CD14-positive monocyte (primary cell): ENCODE measurements at regions not wholly inside any gene's neighbourhood (a gene's known extent, or its start where the extent isn't known, plus 50 kb on each side); places are given as distances from the start of the nearest gene placed in this dataset.

Experiments
- DNase-seq, 3 donors: peaks; one replicate each; pipeline ENCODE4 v3.0.0-alpha.2; 2011 to 2022
- H2AFZ ChIP-seq: 2 replicates; pipeline ENCODE4 v1.6.0; 2012; ENCODE audit warnings: mild to moderate bottlenecking, low read depth, low read length, inconsistent platforms; ENCODE audit not compliant: insufficient read depth, poor library complexity, severe bottlenecking
- H3K27ac ChIP-seq, 2 donors: 1 replicate in 1 of 2; 2 replicates in 1 of 2; pipeline ENCODE4 v1.5.1; 2012 to 2013; ENCODE audit warnings: low read length in 2 of 2, control low read depth in 1 of 2, inconsistent platforms in 1 of 2, low read depth in 1 of 2, mild to moderate bottlenecking in 1 of 2
- H3K27me3 ChIP-seq, 2 donors: one replicate each; pipeline versions ENCODE4 v1.6.0 to v1.6.1; 2011 to 2013; ENCODE audit warnings: low read length in 2 of 2; ENCODE audit not compliant: control insufficient read depth in 2 of 2, insufficient read depth in 2 of 2
- H3K36me3 ChIP-seq, 2 donors: replicated peaks in 1 of 2; 1 replicate in 1 of 2; 2 replicates in 1 of 2; pipeline versions ENCODE4 v1.5.1 to v1.6.1; 2012 to 2013; ENCODE audit warnings: low read length in 2 of 2, control low read depth in 1 of 2, inconsistent platforms in 1 of 2, mild to moderate bottlenecking in 1 of 2; ENCODE audit not compliant: insufficient read depth in 2 of 2, control insufficient read depth in 1 of 2
- H3K4me1 ChIP-seq, 2 donors: 1 replicate in 1 of 2; 2 replicates in 1 of 2; pipeline versions ENCODE4 v1.5.1 to v1.6.1; 2012 to 2013; ENCODE audit warnings: low read length in 2 of 2, control low read depth in 1 of 2, inconsistent platforms in 1 of 2, mild to moderate bottlenecking in 1 of 2, moderate library complexity in 1 of 2; ENCODE audit not compliant: insufficient read depth in 2 of 2, control insufficient read depth in 1 of 2
- H3K4me2 ChIP-seq: replicated peaks from 2 replicates; pipeline ENCODE3; 2012; ENCODE audit warnings: low read length, moderate library complexity, mild to moderate bottlenecking; ENCODE audit not compliant: poor library complexity, severe bottlenecking; ENCODE audit errors: extremely low read depth
- H3K4me3 ChIP-seq, 3 experiments: fragments of 200-600 bp in 1 of 3; sonication (generic) in 1 of 3; replicated peaks in 1 of 3; 1 replicate in 2 of 3; 2 replicates in 1 of 3; pipeline ENCODE4 v1.5.1; 2011 to 2013; ENCODE audit warnings: low read length in 3 of 3, mild to moderate bottlenecking in 3 of 3, control low read depth in 2 of 3, low read depth in 2 of 3, inconsistent platforms in 1 of 3, moderate library complexity in 1 of 3
- H3K79me2 ChIP-seq: 2 replicates; pipeline ENCODE4 v1.6.0; 2012; ENCODE audit warnings: mild to moderate bottlenecking, control low read depth, inconsistent platforms, low read length, moderate library complexity; ENCODE audit not compliant: insufficient read depth
- H3K9ac ChIP-seq: 2 replicates; pipeline ENCODE4 v1.6.0; 2017; ENCODE audit warnings: low read length, mild to moderate bottlenecking; ENCODE audit not compliant: insufficient read depth, poor library complexity, severe bottlenecking
- H3K9me3 ChIP-seq, 2 donors: replicated peaks in 1 of 2; 1 replicate in 1 of 2; 2 replicates in 1 of 2; pipeline versions ENCODE4 v1.5.1 to v1.6.1; 2012 to 2013; ENCODE audit warnings: low read length in 2 of 2, control low read depth in 1 of 2; ENCODE audit not compliant: control insufficient read depth in 1 of 2, insufficient read depth in 1 of 2
- H4K20me1 ChIP-seq: 2 replicates; pipeline ENCODE4 v1.6.0; 2012; ENCODE audit warnings: mild to moderate bottlenecking, low read length, control low read depth, moderate library complexity; ENCODE audit not compliant: insufficient read depth
- H3K27ac Mint-ChIP-seq, 7 donors: one replicate each; pipeline ENCODE4 v1.8.0; 2020; ENCODE audit warnings: mild to moderate bottlenecking in 7 of 7, mixed read lengths in 7 of 7, moderate library complexity in 6 of 7, inconsistent platforms in 2 of 7
- H3K27me3 Mint-ChIP-seq, 3 donors: one replicate each; pipeline ENCODE4 v1.8.0; 2021 to 2022; ENCODE audit warnings: low read depth in 3 of 3, mild to moderate bottlenecking in 3 of 3, mixed read lengths in 3 of 3, moderate library complexity in 3 of 3, inconsistent platforms in 1 of 3
- H3K36me3 Mint-ChIP-seq, 2 donors: one replicate each; pipeline ENCODE4 v1.8.0; 2020; ENCODE audit warnings: mixed read lengths in 2 of 2, inconsistent platforms in 1 of 2, mild to moderate bottlenecking in 1 of 2
- H3K4me1 Mint-ChIP-seq: one replicate; pipeline ENCODE4 v1.8.0; 2020; ENCODE audit warnings: mild to moderate bottlenecking, mixed read lengths
- H3K4me3 Mint-ChIP-seq, 2 donors: one replicate each; pipeline ENCODE4 v1.8.0; 2020; ENCODE audit warnings: mild to moderate bottlenecking in 2 of 2, mixed read lengths in 2 of 2, moderate library complexity in 1 of 2
- H3K9me3 Mint-ChIP-seq, 7 donors: one replicate each; pipeline ENCODE4 v1.8.0; 2020 to 2022; ENCODE audit warnings: mixed read lengths in 7 of 7, mild to moderate bottlenecking in 6 of 7, moderate library complexity in 6 of 7, inconsistent platforms in 2 of 7
- WGBS: methylation state at CpG from one replicate; pipeline ENCODE4 v1.1.5; 2013; ENCODE audit warnings: missing lambda C conversion rate; ENCODE audit not compliant: insufficient coverage; 5-methylcytosine and 5-hydroxymethylcytosine counted together
- intact Hi-C, 2 donors: fragments of 100-400 bp; cut with micrococcal nuclease; formaldehyde crosslinking; loops; one replicate each; pipeline versions ENCODE4 v1.15.0 to v1.15.1; 2023
- TF ChIP-seq, protein P1 (sequence below): fragments of 200-600 bp; IDR thresholded peaks from one replicate; pipeline ENCODE4 v1.8.0; 2022; ENCODE audit warnings: antibody characterized with exemption, mild to moderate bottlenecking

DNA sequence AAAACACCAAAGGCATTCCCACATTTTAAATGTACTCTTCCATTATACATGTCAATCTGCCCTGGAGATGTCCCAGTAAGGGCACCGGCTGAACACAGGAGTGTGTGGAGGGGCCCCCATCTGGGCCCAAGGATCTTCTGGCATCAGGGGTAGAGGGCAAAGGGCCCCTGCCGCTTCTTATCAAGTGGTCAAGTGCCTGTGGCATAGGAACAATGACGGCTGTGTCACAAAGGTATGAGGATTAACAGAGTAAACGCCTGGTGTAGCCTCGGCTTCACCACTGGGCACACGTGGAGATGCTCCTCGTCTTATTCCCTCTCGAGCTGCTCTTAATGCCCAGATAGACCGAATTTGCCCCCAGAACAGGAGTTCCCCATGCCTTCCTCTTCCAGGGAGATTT, 169.7 kb upstream of the GLI2 start:
- Mint-ChIP-seq H3K36me3 (no peaks in the 10 kb centered on the region), H3K9me3 (no peaks in the 10 kb centered on the region), H3K27ac (no peak overlapping the region), H3K4me3 (no peak overlapping the region), H3K4me1 (no peaks in the 10 kb centered on the region), H3K27me3 (peaks cover 4 to 8% (median 6%) of the 10 kb centered on the region in 3 donors)
- intact Hi-C loops: no loop called here
- no peak for DNase-seq
- Histone ChIP-seq H2AFZ (no peak overlapping the region), H3K4me1 (no peaks in the 10 kb centered on the region), H3K27ac (no peak overlapping the region), H4K20me1 (no peaks in the 10 kb centered on the region), H3K4me3 (no peak overlapping the region), H3K4me2 (no peak overlapping the region), H3K36me3 (no peaks in the 10 kb centered on the region), H3K9ac (no peak overlapping the region), H3K79me2 (no peaks in the 10 kb centered on the region), H3K9me3 (no peaks in the 10 kb centered on the region), H3K27me3 (no peaks in the 10 kb centered on the region)
- TF ChIP-seq, protein P1, sequence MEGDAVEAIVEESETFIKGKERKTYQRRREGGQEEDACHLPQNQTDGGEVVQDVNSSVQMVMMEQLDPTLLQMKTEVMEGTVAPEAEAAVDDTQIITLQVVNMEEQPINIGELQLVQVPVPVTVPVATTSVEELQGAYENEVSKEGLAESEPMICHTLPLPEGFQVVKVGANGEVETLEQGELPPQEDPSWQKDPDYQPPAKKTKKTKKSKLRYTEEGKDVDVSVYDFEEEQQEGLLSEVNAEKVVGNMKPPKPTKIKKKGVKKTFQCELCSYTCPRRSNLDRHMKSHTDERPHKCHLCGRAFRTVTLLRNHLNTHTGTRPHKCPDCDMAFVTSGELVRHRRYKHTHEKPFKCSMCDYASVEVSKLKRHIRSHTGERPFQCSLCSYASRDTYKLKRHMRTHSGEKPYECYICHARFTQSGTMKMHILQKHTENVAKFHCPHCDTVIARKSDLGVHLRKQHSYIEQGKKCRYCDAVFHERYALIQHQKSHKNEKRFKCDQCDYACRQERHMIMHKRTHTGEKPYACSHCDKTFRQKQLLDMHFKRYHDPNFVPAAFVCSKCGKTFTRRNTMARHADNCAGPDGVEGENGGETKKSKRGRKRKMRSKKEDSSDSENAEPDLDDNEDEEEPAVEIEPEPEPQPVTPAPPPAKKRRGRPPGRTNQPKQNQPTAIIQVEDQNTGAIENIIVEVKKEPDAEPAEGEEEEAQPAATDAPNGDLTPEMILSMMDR: no peak
- WGBS: 89% methylated on average over 3 of the region's 9 CpGs

DNA sequence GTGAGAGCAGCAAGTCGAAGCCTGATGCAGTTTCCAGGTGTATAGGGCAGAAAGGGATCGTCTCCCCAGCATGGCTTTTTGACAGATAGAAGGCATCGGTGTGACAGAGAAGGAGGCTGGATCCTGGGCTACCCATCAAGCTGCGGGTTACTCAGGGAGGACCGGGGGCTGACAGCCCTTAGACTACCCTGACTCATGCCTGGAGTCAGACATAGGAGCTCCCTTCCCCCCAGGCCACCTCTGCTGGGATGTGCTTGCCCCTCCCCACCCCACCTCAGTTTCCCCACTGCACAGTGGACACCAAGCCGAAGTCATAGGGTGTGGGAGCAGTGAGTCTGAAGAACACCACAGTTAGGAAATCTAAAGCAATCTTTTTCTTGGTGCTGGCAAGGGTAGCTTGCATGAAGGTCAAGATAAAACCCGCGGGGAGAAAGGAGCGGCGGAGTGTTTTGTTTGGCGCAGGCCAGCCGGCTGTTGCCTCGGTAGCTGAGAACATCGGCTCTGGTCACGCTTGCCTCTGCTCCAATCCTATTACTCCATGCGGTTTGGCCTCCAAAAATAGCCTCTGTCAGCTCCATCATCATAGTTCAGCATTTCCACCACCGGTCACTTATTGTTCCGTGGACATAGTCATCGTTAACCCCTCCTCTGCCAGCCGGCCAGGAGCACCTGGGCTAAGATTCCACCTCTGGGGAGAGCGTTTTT, 169.2 kb upstream of the GLI2 start:
- H3K4me3 Mint-ChIP-seq: no peak overlapping the region
- no peaks in the 10 kb centered on the region for H3K4me1 Mint-ChIP-seq
- Histone ChIP-seq H3K79me2 (no peaks in the 10 kb centered on the region), H3K36me3 (no peaks in the 10 kb centered on the region), H4K20me1 (no peaks in the 10 kb centered on the region), H3K27me3 (no peaks in the 10 kb centered on the region), H3K9me3 (no peaks in the 10 kb centered on the region), H2AFZ (no peak overlapping the region), H3K4me2 (no peak overlapping the region), H3K9ac (no peak overlapping the region), H3K4me3 (no peak overlapping the region), H3K27ac (no peak overlapping the region), H3K4me1 (no peaks in the 10 kb centered on the region)
- no peak overlapping the region for H3K27ac Mint-ChIP-seq
- peaks cover 4 to 7% (median 7%) of the 10 kb centered on the region in 3 donors for H3K27me3 Mint-ChIP-seq
- intact Hi-C loops: no loop called here
- 92% methylated on average over 18 of the region's 21 CpGs for WGBS
- no peak for DNase-seq
- TF ChIP-seq, protein P1: no peak
- H3K36me3 Mint-ChIP-seq: no peaks in the 10 kb centered on the region
- no peaks in the 10 kb centered on the region for H3K9me3 Mint-ChIP-seq
